H1 (cell line): ENCODE measurements at regions not wholly inside any gene's neighbourhood (a gene's known extent, or its start where the extent isn't known, plus 50 kb on each side); places are given as distances from the start of the nearest gene placed in this dataset.

Experiments
- CTCF ChIA-PET: fragments of 300-600 bp; sonication (Branson Sonifier 250); formaldehyde crosslinking; loops from one replicate; lab custom pipeline; 2021; ENCODE audit not compliant: partially characterized antibody; lab: Charles Lee
- POLR2A ChIA-PET: fragments of 300-600 bp; sonication (Branson Sonifier 250); formaldehyde crosslinking; loops from one replicate; lab custom pipeline; 2021; ENCODE audit warnings: inconsistent platforms; ENCODE audit not compliant: partially characterized antibody; lab: Charles Lee
- DNase-seq, 2 experiments: peaks; one replicate each; pipeline versions ENCODE4 v3.0.0 to v3.0.0-alpha.2; 2010 to 2022; ENCODE audit warnings: low spot score in 2 of 2, low read depth in 1 of 2, mixed read lengths in 1 of 2
- FAIRE-seq: peaks from 2 replicates; lab custom pipeline; 2011; peaks lifted over from hg19 to GRCh38; lab: Jason Lieb, UNC
- H2AFZ ChIP-seq: 2 replicates; pipeline ENCODE4 v1.8.1; 2012; ENCODE audit warnings: low read length, inconsistent platforms
- H2AK5ac ChIP-seq: 2 replicates; pipeline ENCODE4 v1.6.1; 2013; ENCODE audit warnings: low read depth, low read length
- H2BK120ac ChIP-seq: replicated peaks from 2 replicates; pipeline ENCODE3; 2013; ENCODE audit warnings: low read depth, low read length, inconsistent platforms
- H2BK12ac ChIP-seq: 2 replicates; pipeline ENCODE4 v1.6.1; 2013; ENCODE audit warnings: low read depth, low read length
- H2BK15ac ChIP-seq: 2 replicates; pipeline ENCODE4 v1.6.1; 2013; ENCODE audit warnings: low read length
- H2BK20ac ChIP-seq: 2 replicates; pipeline ENCODE4 v1.6.1; 2013; ENCODE audit warnings: low read length
- H2BK5ac ChIP-seq: 2 replicates; pipeline ENCODE4 v1.6.1; 2013; ENCODE audit warnings: low read depth, low read length
- H3K14ac ChIP-seq: 2 replicates; pipeline ENCODE4 v1.6.1; 2013; ENCODE audit warnings: inconsistent platforms; ENCODE audit not compliant: insufficient read length
- H3K18ac ChIP-seq: 2 replicates; pipeline ENCODE4 v1.6.1; 2013; ENCODE audit warnings: low read length; ENCODE audit errors: extremely low read depth
- H3K23ac ChIP-seq: 2 replicates; pipeline ENCODE4 v1.6.1; 2013; ENCODE audit warnings: inconsistent platforms; ENCODE audit not compliant: insufficient read length
- H3K23me2 ChIP-seq: 2 replicates; pipeline ENCODE4 v1.6.1; 2013; ENCODE audit warnings: low read depth, low read length
- H3K27ac ChIP-seq: 2 replicates; pipeline ENCODE4 v1.6.1; 2011; ENCODE audit warnings: low read depth, low read length, inconsistent platforms
- H3K27me3 ChIP-seq, 4 experiments: replicated peaks in 1 of 4; 1 replicate in 1 of 4; 2 replicates in 3 of 4; pipeline versions ENCODE4 v1.6.1 to v1.8.1; 2011 to 2013; ENCODE audit warnings: low read length in 3 of 4, mild to moderate bottlenecking in 3 of 4, inconsistent platforms in 2 of 4, mixed read lengths in 2 of 4, moderate library complexity in 1 of 4; ENCODE audit not compliant: control insufficient read depth in 3 of 4, insufficient read depth in 3 of 4; ENCODE audit errors: extremely low read depth in 1 of 4
- H3K36me3 ChIP-seq, 4 experiments: 2 replicates each; pipeline versions ENCODE4 v1.6.1 to v1.8.1; 2011 to 2013; ENCODE audit warnings: mild to moderate bottlenecking in 4 of 4, low read length in 3 of 4, moderate library complexity in 2 of 4, control low read depth in 1 of 4, inconsistent platforms in 1 of 4; ENCODE audit not compliant: insufficient read depth in 4 of 4, control insufficient read depth in 2 of 4
- H3K4ac ChIP-seq: replicated peaks from 2 replicates; pipeline ENCODE3; 2013; ENCODE audit warnings: low read length, low read depth, mixed read lengths, inconsistent platforms; ENCODE audit not compliant: insufficient read length
- H3K4me1 ChIP-seq, 4 experiments: replicated peaks in 1 of 4; 1 replicate in 1 of 4; 2 replicates in 3 of 4; pipeline versions ENCODE4 v1.6.1 to v1.8.1; 2011 to 2013; ENCODE audit warnings: low read length in 3 of 4, inconsistent platforms in 2 of 4, mixed read lengths in 1 of 4; ENCODE audit not compliant: insufficient read depth in 4 of 4, control insufficient read depth in 3 of 4
- H3K4me2 ChIP-seq, 2 experiments: 2 replicates each; pipeline versions ENCODE4 v1.6.1 to v1.8.1; 2011 to 2013; ENCODE audit warnings: low read depth in 2 of 2, low read length in 2 of 2, control low read depth in 1 of 2, inconsistent platforms in 1 of 2, mild to moderate bottlenecking in 1 of 2; ENCODE audit not compliant: insufficient read depth in 1 of 2
- H3K4me3 ChIP-seq, 4 experiments: fragments of 200-600, 300-600 bp in 1 of 4; sonication (generic), shearing (Covaris generic), sonication (Bioruptor Twin) in 1 of 4; 2 replicates each; pipeline versions ENCODE4 v1.5.1 to v1.8.1; 2011 to 2016; ENCODE audit warnings: low read length in 4 of 4, low read depth in 3 of 4, control low read depth in 2 of 4, inconsistent platforms in 2 of 4, mild to moderate bottlenecking in 2 of 4, mixed read lengths in 1 of 4, moderate library complexity in 1 of 4; ENCODE audit not compliant: insufficient read depth in 2 of 4; ENCODE audit errors: extremely low read depth in 1 of 4
- H3K56ac ChIP-seq: replicated peaks from 2 replicates; pipeline ENCODE3; 2013; ENCODE audit warnings: low read depth, mild to moderate bottlenecking, mixed read lengths, low read length, inconsistent platforms; ENCODE audit not compliant: insufficient read length
- H3K79me1 ChIP-seq: 2 replicates; pipeline ENCODE4 v1.6.1; 2013; ENCODE audit warnings: low read depth, low read length, control low read depth
- H3K79me2 ChIP-seq, 2 experiments: 2 replicates each; pipeline versions ENCODE4 v1.6.1 to v1.8.1; 2012 to 2013; ENCODE audit warnings: low read length in 2 of 2, mild to moderate bottlenecking in 2 of 2, inconsistent platforms in 1 of 2; ENCODE audit not compliant: insufficient read depth in 2 of 2, control insufficient read depth in 1 of 2
- H3K9ac ChIP-seq, 4 experiments: replicated peaks in 1 of 4; 1 replicate in 1 of 4; 2 replicates in 3 of 4; pipeline versions ENCODE4 v1.6.1 to v1.8.1; 2011 to 2013; ENCODE audit warnings: low read depth in 3 of 4, low read length in 3 of 4, control low read depth in 2 of 4, mild to moderate bottlenecking in 2 of 4, moderate library complexity in 2 of 4, inconsistent platforms in 1 of 4; ENCODE audit errors: extremely low read depth in 1 of 4
- H3K9me3 ChIP-seq, 2 experiments: 2 replicates each; pipeline versions ENCODE4 v1.6.1 to v1.8.1; 2012 to 2013; ENCODE audit warnings: mild to moderate bottlenecking in 2 of 2, moderate library complexity in 2 of 2, control low read depth in 1 of 2, inconsistent platforms in 1 of 2, low read depth in 1 of 2, low read length in 1 of 2, mixed read lengths in 1 of 2; ENCODE audit not compliant: insufficient read depth in 2 of 2
- H4K20me1 ChIP-seq, 2 experiments: replicated peaks in 1 of 2; 2 replicates each; pipeline versions ENCODE3 to v1.8.1; 2011 to 2013; ENCODE audit warnings: inconsistent platforms in 2 of 2, low read length in 2 of 2, mild to moderate bottlenecking in 1 of 2; ENCODE audit not compliant: insufficient read depth in 2 of 2, control insufficient read depth in 1 of 2
- H4K5ac ChIP-seq: 2 replicates; pipeline ENCODE4 v1.6.1; 2013; ENCODE audit warnings: low read length, low read depth, mixed read lengths, inconsistent platforms; ENCODE audit not compliant: insufficient read length
- H4K8ac ChIP-seq: 2 replicates; pipeline ENCODE4 v1.8.0; 2013; ENCODE audit warnings: mild to moderate bottlenecking, moderate library complexity, low read length, inconsistent platforms; ENCODE audit not compliant: insufficient read depth; ENCODE audit errors: extremely low read depth
- H4K91ac ChIP-seq: replicated peaks from 2 replicates; pipeline ENCODE3; 2013; ENCODE audit warnings: low read length, mixed read lengths, inconsistent platforms; ENCODE audit not compliant: insufficient read length
- ATF2 ChIP-seq: IDR thresholded peaks from 2 replicates; pipeline ENCODE4 v1.6.1; 2012; ENCODE audit warnings: low read length, inconsistent platforms
- ATF3 ChIP-seq: IDR thresholded peaks from 2 replicates; pipeline ENCODE4 v1.6.1; 2011; ENCODE audit warnings: low read depth, mild to moderate bottlenecking, low read length; ENCODE audit not compliant: insufficient read depth
- CHD2 ChIP-seq: IDR thresholded peaks from 2 replicates; pipeline ENCODE4 v1.6.1; 2012; ENCODE audit warnings: low read length, improper control_type of control experiment
- CREB1 ChIP-seq: IDR thresholded peaks from 2 replicates; pipeline ENCODE4 v1.6.1; 2012; ENCODE audit warnings: inconsistent platforms
- EP300 ChIP-seq, 2 experiments: IDR thresholded peaks; 1 replicate in 1 of 2; 2 replicates in 1 of 2; pipeline ENCODE4 v1.6.1; 2011 to 2012; ENCODE audit warnings: low read depth in 2 of 2, low read length in 2 of 2, mild to moderate bottlenecking in 2 of 2, borderline replicate concordance in 1 of 2, inconsistent platforms in 1 of 2, moderate library complexity in 1 of 2
- KDM4A ChIP-seq: IDR thresholded peaks from one replicate; pipeline ENCODE4 v1.7.1; 2012; ENCODE audit warnings: low read depth, mild to moderate bottlenecking, moderate library complexity, low read length, inconsistent platforms; ENCODE audit not compliant: severe bottlenecking
- RBBP5 ChIP-seq: IDR thresholded peaks from 2 replicates; pipeline ENCODE4 v1.7.1; 2012; ENCODE audit warnings: low read depth, mild to moderate bottlenecking, inconsistent platforms, low read length, moderate library complexity, borderline replicate concordance
- RFX5 ChIP-seq: IDR thresholded peaks from 2 replicates; pipeline ENCODE4 v1.6.1; 2011; ENCODE audit warnings: low read depth, low read length, improper control_type of control experiment, borderline replicate concordance
- RNF2 ChIP-seq: fragments of 200-900, 300-1000 bp; sonication (generic); IDR thresholded peaks from 2 replicates; pipeline ENCODE4 v1.7.1; 2016; ENCODE audit warnings: borderline replicate concordance, low read depth, mild to moderate bottlenecking, antibody characterized with exemption, low read length; ENCODE audit not compliant: poor library complexity, severe bottlenecking; ENCODE audit errors: missing control alignments
- SP2 ChIP-seq: IDR thresholded peaks from 2 replicates; pipeline ENCODE4 v1.6.1; 2012; ENCODE audit warnings: mild to moderate bottlenecking, low read length, inconsistent platforms
- TAF1 ChIP-seq: IDR thresholded peaks from 2 replicates; pipeline ENCODE4 v1.6.1; 2011; ENCODE audit warnings: mild to moderate bottlenecking, low read depth, low read length
- TCF12 ChIP-seq: IDR thresholded peaks from 2 replicates; pipeline ENCODE4 v1.6.1; 2011; ENCODE audit warnings: low read depth, mild to moderate bottlenecking, low read length
- WGBS, 2 experiments: shearing (Covaris generic) in 1 of 2; methylation state at CpG; one replicate each; pipeline versions ENCODE4 v1.1.6 to v1.1.7; 2013 to 2015; ENCODE audit warnings: low lambda C conversion rate in 2 of 2, mixed read lengths in 2 of 2, inconsistent platforms in 1 of 2, low coverage in 1 of 2, missing lambda C conversion rate in 1 of 2; ENCODE audit not compliant: insufficient replicate concordance in 2 of 2, insufficient coverage in 1 of 2, insufficient read length in 1 of 2; ENCODE audit errors: extremely low coverage in 1 of 2, missing lambda C conversion rate in 1 of 2; 5-methylcytosine and 5-hydroxymethylcytosine counted together

GRCh38 chr3:64844558-64844957 lies 156.8 kb upstream of the ADAMTS9 start:
- Histone ChIP-seq H4K5ac (no peak overlapping the region), H3K27me3 (no peaks in the 10 kb centered on the region), H4K91ac (no peak overlapping the region), H3K4ac (no peak overlapping the region), H3K4me2 (no peak overlapping the region), H3K23me2 (no peaks in the 10 kb centered on the region), H3K9ac (no peak overlapping the region), H3K56ac (no peak overlapping the region), H2BK15ac (no peak overlapping the region), H4K8ac (no peak overlapping the region), H2AFZ (no peak overlapping the region), H3K79me2 (no peaks in the 10 kb centered on the region), H2BK120ac (no peak overlapping the region), H2BK5ac (no peak overlapping the region), H3K9me3 (no peaks in the 10 kb centered on the region), H3K14ac (no peak overlapping the region), H2AK5ac (no peak overlapping the region), H3K79me1 (no peaks in the 10 kb centered on the region), H3K23ac (no peak overlapping the region), H3K18ac (no peak overlapping the region), H3K36me3 (no peaks in the 10 kb centered on the region), H4K20me1 (no peaks in the 10 kb centered on the region), H3K27ac (no peak overlapping the region), H2BK12ac (no peak overlapping the region), H3K4me1 (no peaks in the 10 kb centered on the region; a peak in 1 of 7 replicates), H2BK20ac (no peak overlapping the region), H3K4me3 (no peak overlapping the region)
- DNase-seq (no peak), FAIRE-seq (no peak)
- TF ChIP-seq CREB1 (no peak), SP2 (no peak), CHD2 (no peak), RBBP5 (no peak), TAF1 (no peak), RNF2 (no peak), TCF12 (no peak), EP300 (IDR thresholded peaks at IDR 0.05; ENCODE audit: borderline replicate concordance in 1 of 2, low read depth in 2 of 2, low read length in 2 of 2) (no peak), ATF2 (no peak), RFX5 (no peak), KDM4A (no peak), ATF3 (no peak)
- POLR2A ChIA-PET: no interaction called here
- 96% methylated on average over 2 of the region's 2 CpGs; no CpG with 5 or more reads in 1 of the 2 experiments for WGBS, 2 experiments
- CTCF ChIA-PET: interaction anchor here (1.2 to 2.4 kb wide), 3 partner anchors 9 to 311 kb away, joined by 3 to 9 read pairs (median 4); no protein-coding TSS in a partner anchor
